Nephron progenitor cell (in vitro differentiated cells): ENCODE measurements at regions not wholly inside any gene's neighbourhood (a gene's known extent, or its start where the extent isn't known, plus 50 kb on each side); places are given as distances from the start of the nearest gene placed in this dataset.

Experiments
- DNase-seq: peaks from one replicate; pipeline ENCODE4 v3.0.0; 2021
- H3K27ac Mint-ChIP-seq: 2 replicates; pipeline ENCODE4 v1.8.0; 2021; ENCODE audit warnings: mild to moderate bottlenecking, moderate library complexity, mixed read lengths
- H3K27me3 Mint-ChIP-seq: 2 replicates; pipeline ENCODE4 v1.8.0; 2021; ENCODE audit warnings: mild to moderate bottlenecking, low read depth, mixed read lengths; ENCODE audit not compliant: poor library complexity
- H3K36me3 Mint-ChIP-seq: 2 replicates; pipeline ENCODE4 v1.8.0; 2021; ENCODE audit warnings: low read depth, mixed read lengths
- H3K4me1 Mint-ChIP-seq: 2 replicates; pipeline ENCODE4 v1.8.0; 2021; ENCODE audit warnings: mixed read lengths
- H3K4me3 Mint-ChIP-seq: 2 replicates; pipeline ENCODE4 v1.8.0; 2021; ENCODE audit warnings: mild to moderate bottlenecking, moderate library complexity, mixed read lengths
- H3K9me3 Mint-ChIP-seq: 2 replicates; pipeline ENCODE4 v1.8.0; 2021; ENCODE audit warnings: mild to moderate bottlenecking, moderate library complexity, mixed read lengths
- TF ChIP-seq, protein P1 (sequence below): fragments of 200-600 bp; sonication (generic); IDR thresholded peaks from 2 replicates; pipeline ENCODE4 v1.5.0; 2021; ENCODE audit warnings: antibody characterized with exemption

GRCh38 chr2:58429014-58429875 is 188.1 kb upstream of the FANCL start:
- Mint-ChIP-seq H3K27me3 (no peaks in the 10 kb centered on the region), H3K36me3 (peaks cover 10% of the 10 kb centered on the region), H3K9me3 (no peaks in the 10 kb centered on the region), H3K4me1 (peaks cover 48% of the 10 kb centered on the region), H3K4me3 (peak overlapping the region; percentile 87), H3K27ac (peak overlapping the region; percentile 97)
- TF ChIP-seq, protein P1, sequence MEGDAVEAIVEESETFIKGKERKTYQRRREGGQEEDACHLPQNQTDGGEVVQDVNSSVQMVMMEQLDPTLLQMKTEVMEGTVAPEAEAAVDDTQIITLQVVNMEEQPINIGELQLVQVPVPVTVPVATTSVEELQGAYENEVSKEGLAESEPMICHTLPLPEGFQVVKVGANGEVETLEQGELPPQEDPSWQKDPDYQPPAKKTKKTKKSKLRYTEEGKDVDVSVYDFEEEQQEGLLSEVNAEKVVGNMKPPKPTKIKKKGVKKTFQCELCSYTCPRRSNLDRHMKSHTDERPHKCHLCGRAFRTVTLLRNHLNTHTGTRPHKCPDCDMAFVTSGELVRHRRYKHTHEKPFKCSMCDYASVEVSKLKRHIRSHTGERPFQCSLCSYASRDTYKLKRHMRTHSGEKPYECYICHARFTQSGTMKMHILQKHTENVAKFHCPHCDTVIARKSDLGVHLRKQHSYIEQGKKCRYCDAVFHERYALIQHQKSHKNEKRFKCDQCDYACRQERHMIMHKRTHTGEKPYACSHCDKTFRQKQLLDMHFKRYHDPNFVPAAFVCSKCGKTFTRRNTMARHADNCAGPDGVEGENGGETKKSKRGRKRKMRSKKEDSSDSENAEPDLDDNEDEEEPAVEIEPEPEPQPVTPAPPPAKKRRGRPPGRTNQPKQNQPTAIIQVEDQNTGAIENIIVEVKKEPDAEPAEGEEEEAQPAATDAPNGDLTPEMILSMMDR, result no peak
- DNase-seq, result no peak

GRCh38 chr2:58428096-58429013 is 187.2 kb upstream of the FANCL start:
- H3K4me1 Mint-ChIP-seq, result peaks cover 48% of the 10 kb centered on the region
- TF ChIP-seq, protein P1, result no peak
- H3K9me3 Mint-ChIP-seq, result no peaks in the 10 kb centered on the region
- peak overlapping the region; percentile 94 for H3K4me3 Mint-ChIP-seq
- peak overlapping the region; percentile 99 for H3K27ac Mint-ChIP-seq
- peaks cover 10% of the 10 kb centered on the region for H3K36me3 Mint-ChIP-seq
- no peaks in the 10 kb centered on the region for H3K27me3 Mint-ChIP-seq
- DNase-seq, result peak; percentile 75

- Mint-ChIP-seq H3K9me3 (no peaks in the 10 kb centered on the region), H3K4me1 (peaks cover 46% of the 10 kb centered on the region), H3K27ac (peak overlapping the region; percentile 99), H3K36me3 (peaks cover 10% of the 10 kb centered on the region), H3K4me3 (peak overlapping the region; percentile 94), H3K27me3 (no peaks in the 10 kb centered on the region)
- TF ChIP-seq, protein P1, result no peak
- DNase-seq, result peak; percentile 71
Observed at GRCh38 chr2:58427572-58428095, 186.5 kb upstream of the FANCL start.

- no peaks in the 10 kb centered on the region for H3K9me3 Mint-ChIP-seq
Observed at GRCh38 chr2:58425368-58425767, 184.2 kb upstream of the FANCL start.

DNA sequence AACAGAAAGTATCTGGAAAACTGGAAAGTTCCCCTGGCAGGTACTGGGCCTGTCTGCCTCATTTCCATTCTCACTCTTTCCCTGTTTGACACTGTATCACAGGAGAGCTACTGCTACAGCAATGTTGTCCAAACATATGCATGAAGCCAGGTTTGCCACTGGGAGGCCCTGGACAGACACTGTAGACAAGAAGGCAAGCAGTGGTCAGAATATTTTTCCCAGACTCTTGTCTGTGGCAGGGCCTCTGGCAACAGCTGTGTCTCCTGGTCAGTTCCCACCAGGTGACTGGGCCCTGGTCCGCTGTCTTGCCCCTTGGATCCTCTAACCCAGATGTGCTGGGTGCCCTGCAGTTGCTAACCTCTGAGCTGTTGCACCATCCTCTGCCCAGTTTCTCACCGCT is 178.9 kb upstream of the FANCL start:
- no peaks in the 10 kb centered on the region for H3K9me3 Mint-ChIP-seq
- no peak for DNase-seq
- H3K27me3 Mint-ChIP-seq, result peaks cover 4% of the 10 kb centered on the region
- no peak overlapping the region for H3K27ac Mint-ChIP-seq
- no peaks in the 10 kb centered on the region for H3K36me3 Mint-ChIP-seq
- TF ChIP-seq, protein P1, result no peak
- no peak overlapping the region for H3K4me3 Mint-ChIP-seq
- H3K4me1 Mint-ChIP-seq, result no peaks in the 10 kb centered on the region

More at GRCh38 chr2:58425368-58425767, 184.2 kb upstream of the FANCL start:
- Mint-ChIP-seq H3K4me3 (peak overlapping the region; percentile 56), H3K4me1 (peaks cover 35% of the 10 kb centered on the region), H3K27me3 (no peaks in the 10 kb centered on the region), H3K36me3 (peaks cover 10% of the 10 kb centered on the region), H3K27ac (no peak overlapping the region)
- TF ChIP-seq, protein P1, result no peak
- no peak for DNase-seq
